ENCODE measurements at regions not wholly inside any gene's neighbourhood (a gene's known extent, or its start where the extent isn't known, plus 50 kb on each side); places are given as distances from the start of the nearest gene placed in this dataset.
A peak's percentile ranks its signal among the peaks of the same experiment; 100 is the strongest.

DNA sequence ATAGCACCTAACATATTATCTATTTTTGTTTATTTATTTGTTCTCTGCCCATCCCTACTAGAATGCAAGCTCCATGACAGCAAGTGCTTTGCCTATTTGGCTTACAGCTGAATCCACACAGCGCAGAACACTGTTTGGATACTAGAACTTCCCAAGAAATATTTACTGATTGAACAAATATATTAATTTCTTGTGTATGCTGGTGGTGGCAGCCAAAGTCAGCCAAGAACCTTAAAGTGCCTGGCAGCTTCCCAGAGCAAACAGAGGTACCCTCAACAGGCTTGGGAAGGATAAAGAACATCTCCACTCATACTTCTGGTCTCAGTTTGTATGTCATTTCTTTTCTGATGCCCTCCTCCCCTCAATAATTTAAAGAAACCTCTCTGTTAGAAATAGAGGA lies 111.8 kb upstream of the SLC25A36 start:
- TF ChIP-seq, protein P1, sequence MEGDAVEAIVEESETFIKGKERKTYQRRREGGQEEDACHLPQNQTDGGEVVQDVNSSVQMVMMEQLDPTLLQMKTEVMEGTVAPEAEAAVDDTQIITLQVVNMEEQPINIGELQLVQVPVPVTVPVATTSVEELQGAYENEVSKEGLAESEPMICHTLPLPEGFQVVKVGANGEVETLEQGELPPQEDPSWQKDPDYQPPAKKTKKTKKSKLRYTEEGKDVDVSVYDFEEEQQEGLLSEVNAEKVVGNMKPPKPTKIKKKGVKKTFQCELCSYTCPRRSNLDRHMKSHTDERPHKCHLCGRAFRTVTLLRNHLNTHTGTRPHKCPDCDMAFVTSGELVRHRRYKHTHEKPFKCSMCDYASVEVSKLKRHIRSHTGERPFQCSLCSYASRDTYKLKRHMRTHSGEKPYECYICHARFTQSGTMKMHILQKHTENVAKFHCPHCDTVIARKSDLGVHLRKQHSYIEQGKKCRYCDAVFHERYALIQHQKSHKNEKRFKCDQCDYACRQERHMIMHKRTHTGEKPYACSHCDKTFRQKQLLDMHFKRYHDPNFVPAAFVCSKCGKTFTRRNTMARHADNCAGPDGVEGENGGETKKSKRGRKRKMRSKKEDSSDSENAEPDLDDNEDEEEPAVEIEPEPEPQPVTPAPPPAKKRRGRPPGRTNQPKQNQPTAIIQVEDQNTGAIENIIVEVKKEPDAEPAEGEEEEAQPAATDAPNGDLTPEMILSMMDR (IDR thresholded peaks at IDR 0.05; ENCODE audit: borderline replicate concordance, control extremely low read depth, extremely low read depth, insufficient read depth, missing control alignments) = no peak
- no peak for DNase-seq (ENCODE audit: low spot score)

GRCh38 chr3:140830391-140830790 lies 111.2 kb upstream of the SLC25A36 start:
- TF ChIP-seq, protein P1 (IDR thresholded peaks at IDR 0.05; ENCODE audit: borderline replicate concordance, control extremely low read depth, extremely low read depth, insufficient read depth, missing control alignments) = no peak
- DNase-seq (ENCODE audit: low spot score) = no peak
- in situ Hi-C loops (cut with MboI; ENCODE audit: low sequenced_read_pairs, unreplicated experiment) = no loop called here

More for the DNA sequence above, 111.8 kb upstream of the SLC25A36 start:
- in situ Hi-C loops (cut with MboI; ENCODE audit: low sequenced_read_pairs, unreplicated experiment) = no loop called here

GRCh38 chr3:140832883-140833282 lies 108.8 kb upstream of the SLC25A36 start:
- peak; percentile 34 for DNase-seq (ENCODE audit: low spot score)
- TF ChIP-seq, protein P1 (IDR thresholded peaks at IDR 0.05; ENCODE audit: borderline replicate concordance, control extremely low read depth, extremely low read depth, insufficient read depth, missing control alignments) = no peak
- in situ Hi-C loops (cut with MboI; ENCODE audit: low sequenced_read_pairs, unreplicated experiment) = no loop called here

DNA sequence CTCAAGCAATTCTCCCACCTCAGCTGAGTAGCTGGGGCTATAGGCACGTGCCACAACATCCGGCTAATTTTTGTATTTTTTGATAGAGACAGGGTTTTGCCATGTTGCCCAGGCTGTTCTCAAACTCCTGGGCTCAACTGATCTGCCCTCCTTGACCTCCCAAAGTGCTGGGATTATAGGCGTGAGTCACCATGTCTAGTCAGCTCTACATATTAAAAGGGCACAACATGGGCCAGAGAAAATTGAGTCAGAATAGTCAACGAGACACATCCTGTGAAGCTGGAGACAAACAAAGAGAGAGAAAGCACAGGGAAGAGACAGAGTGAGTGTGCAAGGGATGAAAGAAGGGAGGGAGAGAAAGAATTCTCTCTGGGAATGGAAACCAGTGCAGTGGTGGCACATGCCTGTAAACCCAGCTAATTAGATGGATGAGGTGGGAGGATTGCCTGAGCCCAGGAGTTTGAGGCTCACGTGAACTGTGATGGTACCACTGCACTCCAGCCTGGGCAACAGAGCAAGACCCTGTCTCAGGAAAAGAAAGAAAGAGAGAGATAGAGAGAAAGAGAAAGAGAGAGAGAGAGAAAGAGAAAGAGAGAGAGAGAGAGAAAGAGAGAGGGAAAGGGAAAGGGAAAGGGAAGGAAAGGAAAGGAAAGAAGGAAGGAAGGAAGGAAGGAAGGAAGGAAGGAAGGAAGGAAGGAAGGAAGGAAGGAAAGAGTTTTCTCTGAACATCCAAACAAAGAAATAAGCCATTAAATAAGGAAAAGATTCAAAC lies 107.2 kb upstream of the SLC25A36 start:
- TF ChIP-seq, protein P1 (IDR thresholded peaks at IDR 0.05; ENCODE audit: borderline replicate concordance, control extremely low read depth, extremely low read depth, insufficient read depth, missing control alignments) = no peak
- in situ Hi-C loops (cut with MboI; ENCODE audit: low sequenced_read_pairs, unreplicated experiment) = no loop called here
- no peak for DNase-seq (ENCODE audit: low spot score)

- DNase-seq (ENCODE audit: low spot score) = peak; percentile 52
- in situ Hi-C loops (cut with MboI; ENCODE audit: low sequenced_read_pairs, unreplicated experiment) = no loop called here
- TF ChIP-seq, protein P1 (IDR thresholded peaks at IDR 0.05; ENCODE audit: borderline replicate concordance, control extremely low read depth, extremely low read depth, insufficient read depth, missing control alignments) = no peak
Observed at GRCh38 chr3:140842984-140843649, 98.5 kb upstream of the SLC25A36 start.

DNA sequence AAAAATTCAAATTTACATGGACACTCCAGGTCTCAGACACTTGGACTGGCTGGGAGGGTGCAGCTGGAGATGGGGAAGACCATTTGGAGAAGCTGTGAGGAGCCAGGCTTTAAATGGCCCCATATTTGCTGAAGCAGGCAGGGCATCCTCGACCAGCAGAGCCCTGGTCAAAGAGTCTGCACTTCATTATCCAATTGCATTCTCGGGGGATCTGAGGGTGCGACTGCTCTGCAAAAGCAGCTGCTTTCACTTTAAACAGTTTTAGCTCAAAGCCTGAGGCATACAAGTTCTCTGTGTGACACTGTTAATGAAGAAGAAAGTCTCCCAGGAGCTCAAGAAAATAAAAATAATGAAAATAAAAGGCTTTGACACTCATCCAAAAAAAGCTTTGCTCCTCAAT lies 98.0 kb upstream of the SLC25A36 start:
- TF ChIP-seq, protein P1 (IDR thresholded peaks at IDR 0.05; ENCODE audit: borderline replicate concordance, control extremely low read depth, extremely low read depth, insufficient read depth, missing control alignments) = no peak
- DNase-seq (ENCODE audit: low spot score) = no peak
- in situ Hi-C loops (cut with MboI; ENCODE audit: low sequenced_read_pairs, unreplicated experiment) = no loop called here

All from GM13976 (cell line).